ENCODE measurements at regions not wholly inside any gene's neighbourhood (a gene's known extent, or its start where the extent isn't known, plus 50 kb on each side); places are given as distances from the start of the nearest gene placed in this dataset.

GRCh38 chr12:60498656-60499055 is 902.8 kb downstream of the SLC16A7 start (continued):
- TF ChIP-seq SRF (IDR thresholded peaks at IDR 0.05; ENCODE audit: low read depth, low read length) (no peak), BRCA1 (IDR thresholded peaks at IDR 0.05; ENCODE audit: low read depth, low read length) (no peak), SP1 (IDR thresholded peaks at IDR 0.05; ENCODE audit: low read depth, low read length) (no peak), ZNF274 (IDR thresholded peaks at IDR 0.05; ENCODE audit: borderline replicate concordance, extremely low read depth, low read length) (no peak), MAFK (IDR thresholded peaks at IDR 0.05; ENCODE audit: low read depth, low read length) (no peak), GTF2F1 (IDR thresholded peaks at IDR 0.05; ENCODE audit: borderline replicate concordance, low read depth, low read length) (no peak)
